GM10266 (cell line): ENCODE measurements at regions not wholly inside any gene's neighbourhood (a gene's known extent, or its start where the extent isn't known, plus 50 kb on each side); places are given as distances from the start of the nearest gene placed in this dataset.

Experiments used
- DNase-seq: peaks from one replicate; pipeline ENCODE4 v3.0.0; 2012; ENCODE audit errors: extremely low spot score
- TF ChIP-seq, protein P1 (sequence below): IDR thresholded peaks from 2 replicates; pipeline ENCODE4 v1.5.1; 2012; ENCODE audit warnings: mild to moderate bottlenecking, low read depth; ENCODE audit not compliant: control insufficient read depth, insufficient read depth; ENCODE audit errors: missing control alignments

DNA sequence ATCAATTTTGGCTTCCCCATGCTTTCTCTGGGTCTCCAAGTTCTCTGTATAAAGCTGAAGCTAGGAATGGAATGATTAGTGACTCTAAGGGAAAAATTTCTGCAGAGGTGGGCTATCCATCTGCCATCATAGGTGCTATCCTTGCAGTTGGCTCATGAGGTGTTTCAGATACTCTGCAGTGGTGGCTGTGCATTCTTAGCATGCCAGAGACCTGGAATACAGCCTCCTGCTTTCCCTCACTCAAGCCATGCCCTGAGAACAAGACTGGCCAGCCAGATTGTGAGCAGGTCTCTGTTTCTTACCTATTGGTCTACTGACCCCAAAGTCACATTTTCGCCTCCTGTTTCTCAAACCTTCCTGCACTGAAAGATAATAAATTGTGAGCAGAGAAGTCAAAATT is 719.6 kb downstream of the CCSER2 start:
- TF ChIP-seq, protein P1, sequence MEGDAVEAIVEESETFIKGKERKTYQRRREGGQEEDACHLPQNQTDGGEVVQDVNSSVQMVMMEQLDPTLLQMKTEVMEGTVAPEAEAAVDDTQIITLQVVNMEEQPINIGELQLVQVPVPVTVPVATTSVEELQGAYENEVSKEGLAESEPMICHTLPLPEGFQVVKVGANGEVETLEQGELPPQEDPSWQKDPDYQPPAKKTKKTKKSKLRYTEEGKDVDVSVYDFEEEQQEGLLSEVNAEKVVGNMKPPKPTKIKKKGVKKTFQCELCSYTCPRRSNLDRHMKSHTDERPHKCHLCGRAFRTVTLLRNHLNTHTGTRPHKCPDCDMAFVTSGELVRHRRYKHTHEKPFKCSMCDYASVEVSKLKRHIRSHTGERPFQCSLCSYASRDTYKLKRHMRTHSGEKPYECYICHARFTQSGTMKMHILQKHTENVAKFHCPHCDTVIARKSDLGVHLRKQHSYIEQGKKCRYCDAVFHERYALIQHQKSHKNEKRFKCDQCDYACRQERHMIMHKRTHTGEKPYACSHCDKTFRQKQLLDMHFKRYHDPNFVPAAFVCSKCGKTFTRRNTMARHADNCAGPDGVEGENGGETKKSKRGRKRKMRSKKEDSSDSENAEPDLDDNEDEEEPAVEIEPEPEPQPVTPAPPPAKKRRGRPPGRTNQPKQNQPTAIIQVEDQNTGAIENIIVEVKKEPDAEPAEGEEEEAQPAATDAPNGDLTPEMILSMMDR, result no peak
- DNase-seq, result no peak

DNA sequence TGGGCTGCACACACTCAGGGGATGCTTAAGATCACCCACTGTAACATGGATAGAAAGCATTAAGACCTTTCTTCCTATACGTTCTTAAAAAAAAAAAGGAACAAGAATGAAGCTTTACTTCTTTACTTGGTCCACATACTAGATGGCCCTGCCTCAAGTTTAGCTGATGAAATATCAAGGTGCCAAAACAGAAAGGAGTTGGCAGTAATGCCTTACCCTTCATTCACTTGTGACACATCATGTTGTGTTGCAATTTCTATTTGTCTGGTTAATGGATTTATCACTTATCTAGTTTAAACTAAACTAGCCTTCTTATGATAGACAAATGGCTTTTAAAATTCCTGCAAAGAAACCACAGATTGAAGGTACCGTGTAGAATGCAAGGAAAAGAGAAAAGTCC is 720.3 kb downstream of the CCSER2 start:
- DNase-seq, result no peak
- TF ChIP-seq, protein P1, result no peak

DNA sequence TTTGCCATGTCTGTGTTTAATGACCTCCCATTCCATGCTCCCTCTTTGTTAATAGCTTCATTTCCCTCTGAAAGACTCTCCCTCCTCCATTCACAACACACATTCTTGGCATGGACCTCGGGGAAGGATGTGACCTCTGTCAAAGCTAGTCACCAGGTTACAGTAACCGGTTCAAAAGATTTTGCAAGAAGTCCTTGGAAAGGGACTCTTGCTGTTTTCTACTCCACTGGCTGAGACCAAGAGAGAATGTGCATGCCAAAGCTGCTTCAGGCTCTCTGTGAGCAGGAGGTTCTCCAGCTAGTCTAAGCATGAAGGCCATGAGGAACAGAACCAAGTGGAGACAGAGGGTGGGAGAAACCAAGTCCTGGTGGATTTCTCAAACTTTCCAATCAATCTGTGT is 732.6 kb downstream of the CCSER2 start:
- TF ChIP-seq, protein P1, result no peak
- DNase-seq, result no peak

DNA sequence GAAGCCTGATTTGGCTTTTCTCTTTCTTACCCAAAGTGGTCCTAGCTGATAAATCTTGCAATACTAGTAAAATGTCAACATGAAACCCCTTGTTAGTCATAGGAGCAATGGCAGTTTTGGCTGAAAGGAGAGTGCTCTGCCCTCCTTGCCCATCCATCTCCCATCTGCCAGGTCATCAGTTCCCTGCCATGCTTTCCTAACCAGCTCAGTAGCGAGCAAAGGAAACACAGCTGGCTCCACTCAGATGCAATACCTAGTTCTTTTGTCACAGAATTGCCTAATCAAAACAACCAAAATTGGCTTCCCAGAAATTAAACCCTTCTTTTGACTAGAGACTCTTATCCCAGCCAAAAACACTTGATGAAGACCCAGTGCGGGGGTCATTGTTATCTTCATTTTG is 733.0 kb downstream of the CCSER2 start:
- TF ChIP-seq, protein P1, result no peak
- DNase-seq, result no peak

DNA sequence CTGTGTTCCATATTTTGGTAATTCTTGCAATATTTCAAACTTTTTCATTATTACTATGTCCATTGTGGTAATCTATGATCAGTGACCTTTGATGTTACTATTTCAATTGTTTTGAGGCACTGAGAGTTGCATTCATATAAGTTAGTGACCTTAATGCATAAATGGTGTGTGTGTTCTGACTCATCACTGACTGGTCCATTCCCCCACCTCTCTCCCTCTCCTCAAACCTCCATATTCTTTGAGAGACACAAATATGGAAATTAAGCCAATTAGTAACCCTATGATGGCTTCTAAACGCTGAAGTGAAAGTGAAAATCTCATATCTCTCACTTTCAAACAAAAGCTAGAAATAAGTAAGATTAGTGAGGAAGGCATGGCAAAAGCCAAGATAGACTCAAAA is 739.6 kb downstream of the CCSER2 start:
- no peak for DNase-seq
- TF ChIP-seq, protein P1, result no peak

DNA sequence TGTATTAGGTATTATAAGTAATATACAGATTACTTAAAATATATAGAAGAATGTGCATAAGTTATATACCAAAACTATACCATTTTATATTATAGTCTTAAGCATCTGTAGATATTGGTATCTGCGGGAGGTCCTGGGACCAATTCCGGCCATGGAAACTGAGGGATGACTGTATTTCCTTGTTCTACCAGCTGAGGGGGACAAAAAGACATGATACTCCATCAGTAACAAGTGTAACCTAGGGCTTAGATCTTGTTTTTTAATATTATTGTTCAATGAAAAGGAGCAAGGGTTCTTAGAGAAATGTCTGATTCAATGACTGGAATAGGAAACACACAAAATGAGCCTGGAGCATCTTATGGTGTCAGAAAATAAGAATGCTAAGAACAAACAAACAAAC is 752.5 kb downstream of the CCSER2 start:
- TF ChIP-seq, protein P1, result no peak

DNA sequence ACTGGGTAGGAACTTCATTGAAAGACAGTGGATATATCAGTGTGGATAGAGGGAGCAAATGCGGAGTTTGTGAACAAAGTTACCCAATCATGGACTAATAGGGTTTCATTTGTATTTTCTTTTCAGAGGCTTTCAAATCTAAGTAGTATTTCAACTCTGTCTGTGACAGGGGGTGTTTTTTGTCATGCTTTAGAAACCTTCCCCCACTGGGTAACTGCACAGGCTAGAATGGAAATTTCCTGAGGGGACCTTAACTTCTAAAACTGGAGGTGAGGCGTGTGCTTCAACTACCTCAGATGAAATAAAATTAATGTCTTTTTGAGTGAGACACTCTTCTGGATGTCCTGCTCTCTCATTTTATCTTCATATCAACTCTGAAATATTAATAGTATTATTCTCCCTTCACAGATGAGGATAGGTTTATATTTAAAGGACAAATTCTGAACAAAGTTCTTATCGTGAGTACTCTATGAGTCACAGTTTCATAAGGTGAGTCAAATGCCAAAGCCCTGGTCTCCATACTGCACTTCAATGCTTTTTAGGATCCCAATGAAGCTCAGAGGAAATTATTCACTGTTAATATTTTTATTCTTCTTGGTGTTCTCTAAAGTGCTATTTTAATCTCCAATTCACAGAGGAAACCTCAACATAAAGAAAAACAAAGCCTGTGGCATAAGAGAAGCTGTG is 770.6 kb downstream of the CCSER2 start:
- TF ChIP-seq, protein P1, result no peak
- DNase-seq, result no peak

More for the DNA sequence above, 752.5 kb downstream of the CCSER2 start:
- no peak for DNase-seq
